GM18502 (cell line): ENCODE measurements at regions not wholly inside any gene's neighbourhood (a gene's known extent, or its start where the extent isn't known, plus 50 kb on each side); places are given as distances from the start of the nearest gene placed in this dataset.

ENCODE experiments used
- ATAC-seq: cut with Tn5 transposase; IDR thresholded peaks from one replicate; pipeline ENCODE4 v1.9.1; 2021; ENCODE audit warnings: mild to moderate bottlenecking; ENCODE audit not compliant: unreplicated experiment, poor library complexity

DNA sequence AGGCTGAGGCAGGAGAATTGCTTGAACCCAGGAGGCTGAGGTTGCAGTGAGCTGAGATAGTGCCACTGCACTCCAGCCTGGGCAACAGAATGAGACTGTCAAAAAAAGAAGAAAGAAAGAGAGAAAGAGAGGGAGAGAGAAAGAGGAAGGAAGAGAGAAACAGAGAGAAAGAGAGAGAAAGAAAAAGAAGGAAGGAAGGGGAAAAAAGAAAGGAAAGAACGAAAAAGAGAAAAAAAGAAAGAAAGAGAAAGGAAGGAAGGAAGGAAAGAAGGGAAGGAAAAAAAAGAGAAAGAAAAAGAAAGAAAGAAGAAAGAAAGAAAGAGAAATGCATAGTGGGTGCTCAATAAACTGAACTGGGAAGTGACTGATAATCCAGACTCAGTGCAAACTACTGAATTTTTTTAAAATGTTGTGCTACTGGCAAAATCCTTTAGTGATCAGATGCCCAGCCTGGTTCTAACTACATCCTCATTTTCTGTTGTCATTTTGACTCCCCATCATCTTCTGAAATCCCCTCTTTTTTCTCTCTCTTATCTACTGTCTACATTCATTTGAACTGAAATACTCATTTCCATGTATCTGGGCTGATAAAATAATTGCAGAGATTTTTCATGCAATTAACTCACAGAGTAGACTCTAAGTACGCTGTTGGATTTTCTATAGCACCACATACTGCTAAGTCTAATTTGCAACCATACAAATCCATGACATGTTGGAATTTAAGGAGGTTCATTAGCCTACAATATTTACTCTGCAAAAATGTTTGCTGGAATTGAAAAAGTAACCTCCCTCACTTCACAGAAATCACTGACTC is 85.3 kb upstream of the HIVEP1 start:
- no peak for ATAC-seq

DNA sequence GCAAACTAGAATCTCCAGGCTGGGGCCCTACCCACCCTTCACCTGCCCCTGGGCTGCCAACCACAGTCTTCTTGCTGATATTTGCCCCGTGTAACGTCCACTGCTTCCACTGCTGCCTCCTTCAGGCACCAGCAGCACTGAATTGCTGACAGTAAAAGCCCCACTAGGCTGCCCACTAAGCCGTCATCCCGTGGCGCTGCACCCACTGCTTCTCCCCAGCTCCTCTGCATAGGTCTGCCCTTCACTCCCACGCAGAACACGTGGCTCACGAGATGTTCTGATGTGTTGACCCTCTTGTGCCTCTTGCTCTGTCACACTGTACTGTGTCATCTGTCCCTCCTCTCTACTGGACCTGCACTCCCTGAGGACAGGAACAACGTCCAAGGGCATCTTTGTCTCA is 86.3 kb upstream of the HIVEP1 start:
- no peak for ATAC-seq

DNA sequence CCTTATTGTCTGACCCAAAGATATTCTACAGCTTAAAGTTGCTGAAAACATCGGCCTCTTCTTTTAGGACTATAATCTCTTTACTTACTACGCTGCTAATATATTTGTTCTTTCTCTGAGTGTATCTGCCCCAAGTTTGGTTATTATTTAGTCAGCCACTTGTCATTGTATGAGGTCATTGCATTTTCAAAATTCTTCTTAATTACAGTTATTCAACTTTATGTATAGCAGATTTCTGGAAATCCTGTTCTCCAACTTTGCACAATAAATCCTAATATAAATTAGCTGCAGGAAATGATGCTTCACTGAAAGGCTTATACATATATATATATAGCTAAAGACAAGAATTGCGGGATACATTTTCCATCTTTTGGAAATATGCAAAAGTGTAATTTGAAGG is 88.5 kb upstream of the HIVEP1 start:
- ATAC-seq, result no peak

DNA sequence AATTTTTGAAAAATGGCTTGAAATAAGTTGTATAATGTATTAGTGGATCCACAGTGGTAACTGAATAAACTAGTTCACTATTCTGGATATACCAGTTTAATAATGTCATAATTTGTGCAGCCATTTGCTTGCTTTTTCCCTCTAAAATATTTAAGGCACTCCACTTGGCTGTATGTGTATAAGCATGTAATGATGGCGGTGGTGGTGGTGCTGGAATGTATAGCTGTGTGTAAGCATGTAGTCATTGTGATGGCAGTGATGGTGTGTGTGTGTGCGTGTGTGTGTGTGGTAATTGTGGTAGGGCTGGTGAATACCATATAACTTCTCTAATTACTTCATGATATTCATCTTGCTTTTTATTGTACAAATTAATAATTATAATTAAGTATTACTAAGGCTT is 89.2 kb upstream of the HIVEP1 start:
- no peak for ATAC-seq

DNA sequence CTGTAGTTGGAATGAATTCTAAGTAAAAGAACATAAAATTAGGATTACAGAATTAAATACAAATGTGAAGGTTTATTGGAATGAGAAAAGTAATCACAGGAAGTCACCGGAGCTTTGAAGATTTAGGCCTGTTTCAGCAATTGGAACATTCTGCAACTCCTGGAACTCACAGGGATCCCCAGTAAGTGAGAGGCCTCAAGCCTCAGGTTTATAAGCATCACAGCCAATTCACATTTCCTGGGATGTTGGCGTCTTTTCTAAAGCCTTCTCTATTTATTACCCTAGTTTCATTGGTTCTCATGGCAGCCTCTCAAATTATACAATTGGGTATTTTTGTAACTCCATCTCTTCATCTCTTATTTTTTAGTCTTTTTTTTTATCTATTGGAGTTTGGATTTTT is 90.4 kb upstream of the HIVEP1 start:
- ATAC-seq, result no peak

DNA sequence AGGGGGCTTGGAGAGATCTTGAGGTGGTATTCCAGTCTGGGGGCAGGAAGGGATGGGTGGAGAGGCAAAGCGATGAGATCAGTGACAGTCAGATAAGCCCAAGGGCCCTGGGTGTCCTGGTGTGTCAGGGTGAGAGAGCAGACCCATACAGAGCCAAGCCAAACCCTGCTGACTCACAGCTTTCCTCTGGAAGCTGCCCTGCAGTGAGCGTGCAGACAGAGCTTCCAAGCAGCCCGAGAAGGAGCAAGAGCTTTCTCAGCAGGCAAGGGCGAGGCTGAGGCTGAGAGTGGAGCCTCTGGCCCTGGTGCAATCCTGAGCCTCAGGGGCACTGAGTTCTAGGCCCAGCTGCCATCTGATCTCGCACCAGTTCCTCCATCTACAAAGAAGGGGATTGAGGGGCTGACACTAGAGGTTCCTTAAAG is 91.1 kb upstream of the HIVEP1 start:
- ATAC-seq, result no peak

DNA sequence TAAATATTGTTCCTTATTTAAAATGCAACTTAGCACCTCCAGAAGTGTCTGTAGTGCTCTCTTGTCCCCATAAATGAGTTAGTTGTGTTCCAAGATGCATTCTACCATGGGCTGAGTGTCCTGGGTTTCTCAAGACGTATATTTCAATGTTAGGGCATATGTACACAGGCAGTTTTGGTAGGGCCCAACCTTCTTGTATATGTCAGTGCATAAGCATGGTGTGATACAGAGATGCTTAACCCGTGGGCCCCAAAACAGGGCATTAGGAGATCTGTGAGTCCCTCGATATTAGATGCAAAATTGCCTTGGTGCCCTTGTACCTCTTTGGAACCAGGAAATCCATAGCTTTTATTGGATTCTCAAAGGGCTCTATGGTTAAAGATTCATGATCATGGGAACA is 91.5 kb upstream of the HIVEP1 start:
- ATAC-seq, result no peak

DNA sequence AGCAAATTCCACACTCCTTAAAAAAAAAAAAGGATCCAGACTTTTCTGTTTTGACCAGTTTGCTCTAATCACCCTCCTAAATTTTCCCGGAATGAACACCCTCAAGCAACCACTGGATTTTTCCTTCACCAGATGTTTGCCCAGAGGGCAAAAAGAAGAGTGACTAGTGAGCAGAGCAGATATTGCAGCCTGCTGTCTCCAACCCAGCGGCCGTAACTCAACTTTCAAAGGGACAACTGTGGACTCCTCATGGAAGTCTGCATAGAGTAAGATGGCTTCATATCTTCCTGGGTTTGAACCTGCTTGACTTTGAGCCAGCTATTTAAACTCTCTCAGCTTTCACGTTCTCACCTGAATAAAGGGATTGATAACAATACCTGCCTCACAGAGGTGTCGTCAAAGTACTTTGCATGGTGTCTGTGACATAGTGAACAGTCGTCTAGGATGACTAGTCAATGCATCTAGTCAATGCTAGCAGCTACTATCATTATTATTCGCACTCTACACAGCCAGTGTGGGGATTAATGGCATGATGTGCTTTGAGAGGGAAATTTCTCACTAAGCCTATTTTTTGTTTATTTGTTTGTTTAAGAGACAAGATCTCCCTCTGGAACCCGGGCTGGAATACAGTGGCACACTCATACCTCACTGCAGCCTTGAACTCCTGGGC is 92.2 kb upstream of the HIVEP1 start:
- no peak for ATAC-seq

DNA sequence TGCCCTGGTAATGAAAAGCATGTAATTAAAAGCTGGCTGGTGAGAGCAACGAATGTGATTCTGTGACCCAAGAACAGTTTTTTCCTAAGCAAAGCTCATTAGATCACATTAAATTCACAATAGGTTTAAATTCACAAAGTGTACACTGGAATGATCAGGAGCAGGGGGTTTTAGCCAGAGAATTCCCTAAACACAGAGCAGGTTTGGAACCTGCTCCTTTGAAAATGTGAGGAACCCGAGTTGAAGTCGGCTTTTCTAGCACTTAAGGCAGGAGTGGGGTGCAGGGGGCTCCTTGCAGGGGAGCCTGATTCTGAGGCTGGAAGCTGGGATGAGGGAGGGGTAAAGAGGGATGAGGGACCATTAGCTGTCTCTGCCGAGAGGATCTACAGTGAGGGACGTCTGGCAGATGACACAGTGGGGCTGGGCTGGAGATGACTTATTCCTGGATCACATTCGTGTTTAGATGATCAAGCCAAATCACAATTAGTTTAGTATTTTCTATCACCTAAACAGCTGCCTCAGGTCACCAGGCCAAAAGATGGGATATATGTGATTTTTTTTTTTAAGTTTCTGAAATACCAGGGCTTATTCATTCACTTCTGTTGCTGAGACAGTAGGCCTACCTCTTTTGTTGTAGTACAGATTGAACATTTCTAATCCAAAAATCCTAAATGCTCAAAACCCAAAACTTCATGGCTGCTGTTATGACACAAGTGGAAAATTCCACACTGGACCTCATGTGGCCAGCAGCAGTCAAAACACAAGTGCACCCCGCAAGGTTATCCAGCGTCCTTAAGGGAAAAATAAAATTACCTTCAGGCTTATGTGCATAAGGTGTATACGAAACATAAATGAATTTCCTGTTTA is 93.1 kb upstream of the HIVEP1 start:
- no peak for ATAC-seq

DNA sequence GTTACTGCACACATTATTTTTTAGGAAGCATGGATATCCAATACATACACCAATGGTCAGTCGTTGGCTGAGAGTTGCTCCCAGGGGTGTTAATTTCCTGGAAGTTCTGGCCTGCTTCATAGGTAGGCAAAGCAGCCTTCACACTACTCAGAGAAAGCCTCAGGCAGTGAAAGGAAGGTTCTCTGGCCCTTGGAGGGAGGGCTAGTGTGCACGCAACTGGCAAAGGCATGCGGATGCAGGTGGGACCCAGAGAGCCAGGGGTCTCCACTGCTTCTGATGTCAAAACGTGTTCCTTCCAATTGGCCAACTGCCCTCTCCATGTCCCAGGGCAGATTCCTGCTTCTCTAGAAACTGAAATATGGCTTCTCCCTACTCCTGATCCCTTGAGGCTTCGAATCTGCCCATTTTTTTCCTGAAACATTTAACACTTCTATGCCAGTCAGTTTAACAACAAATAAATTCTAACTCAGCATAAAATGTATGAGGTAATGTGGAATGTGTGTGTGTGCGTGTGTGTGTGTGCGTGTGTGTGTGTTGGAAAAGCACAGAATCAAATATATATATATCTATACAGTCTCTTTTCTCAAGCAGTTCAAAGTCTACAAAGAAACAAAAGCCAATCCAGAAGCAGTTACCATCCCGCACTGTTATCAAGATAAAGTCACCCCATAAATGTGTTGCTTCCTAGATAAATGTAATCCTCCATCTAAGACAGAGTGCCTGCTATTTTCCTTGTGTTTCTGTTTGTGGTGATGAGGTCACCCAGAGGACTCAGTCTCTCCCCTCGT is 94.0 kb upstream of the HIVEP1 start:
- no peak for ATAC-seq

DNA sequence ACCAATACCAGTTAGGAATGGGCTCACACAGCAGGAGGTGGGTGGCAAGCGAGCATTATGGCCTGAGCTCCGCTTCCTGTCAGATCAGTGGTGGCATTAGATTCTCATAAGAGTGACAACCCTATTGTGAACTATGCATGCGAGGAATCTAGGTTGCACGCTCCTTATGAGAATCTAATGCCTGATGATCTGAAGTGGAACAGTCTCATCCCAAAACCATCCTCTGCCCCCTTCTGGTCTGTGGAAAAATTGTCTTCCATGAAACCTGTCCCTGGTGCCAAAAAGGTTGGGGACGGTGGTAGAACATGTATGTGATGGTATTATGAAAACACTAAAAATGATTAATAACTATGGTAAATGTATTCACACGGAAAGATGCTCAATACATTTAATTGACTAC is 99.7 kb upstream of the HIVEP1 start:
- no peak for ATAC-seq

DNA sequence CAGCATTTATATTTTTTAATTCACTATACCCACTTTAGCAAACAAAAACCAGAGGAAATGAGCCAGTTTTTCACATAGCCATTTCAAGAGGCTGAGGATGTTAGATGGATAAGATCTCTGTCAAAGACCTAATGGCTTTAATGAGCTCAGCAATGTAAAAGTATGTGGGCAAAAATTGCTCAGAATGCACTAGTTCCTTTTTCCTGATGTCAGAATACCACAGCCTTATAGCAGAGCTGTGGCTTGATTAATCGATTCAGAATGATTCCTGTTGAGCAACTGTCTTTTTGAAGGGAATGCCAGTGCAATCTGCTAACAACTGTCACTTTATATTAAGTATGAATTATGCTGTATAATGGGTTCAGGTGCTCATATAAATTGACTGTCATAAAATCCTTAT is 100.6 kb upstream of the HIVEP1 start:
- ATAC-seq, result no peak

DNA sequence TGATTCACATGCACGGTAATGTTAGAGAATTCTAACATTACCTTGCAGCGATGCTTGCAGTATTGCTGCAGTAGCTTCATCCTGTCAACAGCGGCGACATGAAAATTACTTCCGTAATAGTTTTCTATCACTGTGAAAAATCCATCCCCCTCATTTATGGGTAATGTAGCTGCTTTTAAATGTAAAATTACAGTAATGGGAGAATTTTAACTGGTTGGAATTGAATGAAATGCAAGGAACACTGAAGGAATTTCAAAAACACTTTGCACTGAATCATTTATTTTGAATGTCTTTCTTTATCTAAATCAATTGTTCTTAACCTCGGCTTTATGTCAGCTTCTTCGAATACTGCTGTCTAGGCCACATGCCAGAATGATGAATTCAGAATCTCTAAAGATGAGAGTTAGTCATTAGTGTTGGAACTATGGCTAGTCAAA is 102.4 kb upstream of the HIVEP1 start:
- ATAC-seq, result no peak

DNA sequence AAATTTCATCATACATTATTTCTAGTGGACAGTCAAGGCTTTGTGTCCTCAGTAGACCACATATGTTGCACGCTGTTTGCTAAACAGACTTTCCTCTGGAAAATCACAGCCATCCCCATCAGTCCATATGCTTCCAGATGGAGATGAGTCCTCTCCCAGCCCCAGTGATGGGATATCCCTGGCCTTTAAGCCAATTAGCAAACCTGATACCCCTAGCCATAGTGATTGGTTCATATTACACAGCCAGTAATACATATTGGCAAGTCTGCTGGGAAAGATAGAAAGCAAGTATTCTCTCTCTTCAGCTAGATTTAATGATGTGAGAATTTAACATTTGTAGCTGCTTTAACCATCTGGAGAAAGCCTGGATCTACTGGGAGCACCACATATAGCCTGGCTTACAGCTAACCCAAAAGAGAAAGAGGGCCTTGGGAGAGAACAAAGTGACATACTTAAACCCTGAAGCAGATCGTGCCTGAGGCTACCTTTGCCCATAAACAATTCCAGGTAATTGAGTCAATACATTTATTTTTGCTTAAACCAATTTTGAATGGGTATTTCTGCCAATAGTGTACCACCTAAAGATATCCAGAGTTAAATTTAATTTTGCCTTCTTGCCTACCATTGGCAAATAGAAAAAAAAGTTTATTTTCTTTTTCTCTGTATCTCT is 103.5 kb upstream of the HIVEP1 start:
- ATAC-seq, result no peak

DNA sequence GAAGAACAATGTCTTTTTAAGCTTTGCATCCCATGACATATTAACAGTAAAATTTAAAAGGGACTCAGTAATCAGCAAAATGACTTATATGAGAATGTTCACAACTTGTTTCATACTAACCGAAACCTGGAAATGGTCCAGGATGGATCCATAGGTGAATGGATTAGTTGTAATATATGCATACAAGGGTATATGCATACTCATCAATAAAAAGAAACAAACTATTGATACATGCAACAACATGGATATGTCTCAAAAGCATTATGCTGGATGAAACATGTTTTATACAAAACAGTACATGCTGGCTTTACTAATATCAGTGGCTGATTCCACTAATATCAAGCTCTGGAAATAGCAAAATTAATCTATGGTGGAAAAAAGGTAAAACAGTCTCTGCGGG is 108.5 kb upstream of the HIVEP1 start:
- ATAC-seq, result no peak

DNA sequence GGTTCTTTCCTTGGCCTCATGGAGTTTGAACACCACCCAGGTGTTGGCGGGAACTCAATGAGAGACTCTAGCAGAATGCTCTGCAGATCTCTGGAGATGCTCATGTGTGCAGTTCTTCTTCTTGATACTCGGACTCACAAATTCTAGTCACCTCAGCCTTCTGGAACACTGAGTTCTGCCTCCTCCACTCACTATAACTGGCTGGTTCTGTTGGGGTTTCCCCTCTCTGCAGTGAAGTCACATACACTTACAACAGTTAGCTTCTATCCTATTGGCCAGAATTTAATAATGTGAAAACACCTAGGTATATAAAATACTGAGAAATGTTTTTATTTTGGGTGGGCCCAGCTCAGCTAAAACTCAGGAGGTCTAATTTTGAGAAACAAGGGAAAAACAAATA is 109.6 kb upstream of the HIVEP1 start:
- ATAC-seq, result no peak

DNA sequence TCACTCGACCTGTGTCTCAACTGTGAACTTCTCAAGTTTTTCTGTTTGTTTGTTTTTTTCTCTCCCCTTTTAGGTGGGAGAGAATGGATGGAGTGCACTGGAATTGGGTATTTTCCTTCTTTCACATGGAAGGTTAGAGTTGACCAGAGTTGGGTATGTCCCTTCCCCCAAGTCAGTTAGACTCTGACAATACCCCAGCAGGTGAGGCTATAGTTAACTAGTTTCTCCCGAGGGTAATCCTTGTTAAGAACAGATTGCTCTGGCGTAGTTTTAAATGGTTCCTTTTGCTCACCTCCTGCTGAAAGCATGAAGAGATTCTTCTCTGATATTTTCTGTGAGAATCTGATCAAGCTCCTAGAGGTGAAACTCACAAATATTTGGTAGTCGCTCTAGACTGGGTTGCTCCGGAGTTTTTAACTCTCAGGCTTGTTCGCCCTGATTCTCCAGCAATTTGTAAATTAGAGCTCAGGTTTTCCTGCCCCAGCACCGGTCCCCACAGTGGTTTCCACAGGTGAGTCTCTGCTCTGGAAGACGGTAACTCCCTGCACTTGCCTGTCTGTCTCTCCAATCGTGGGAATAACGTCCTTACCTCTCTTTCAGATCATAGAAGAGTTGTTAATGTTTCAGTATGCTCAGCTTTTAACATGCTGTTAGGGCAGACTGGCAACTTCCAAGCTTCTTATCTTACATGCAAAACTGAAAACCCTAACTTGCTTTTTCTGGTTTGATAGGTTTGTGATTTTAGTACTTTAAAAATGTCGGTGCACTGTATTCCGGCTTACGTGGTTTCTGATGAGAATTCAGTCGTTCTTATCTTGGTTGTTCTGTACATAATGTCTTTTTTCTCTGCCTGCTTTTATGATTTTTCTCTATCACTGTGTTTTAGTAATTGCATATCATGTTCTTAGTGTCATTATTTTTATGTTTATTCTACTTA is 111.2 kb upstream of the HIVEP1 start:
- ATAC-seq, result no peak

DNA sequence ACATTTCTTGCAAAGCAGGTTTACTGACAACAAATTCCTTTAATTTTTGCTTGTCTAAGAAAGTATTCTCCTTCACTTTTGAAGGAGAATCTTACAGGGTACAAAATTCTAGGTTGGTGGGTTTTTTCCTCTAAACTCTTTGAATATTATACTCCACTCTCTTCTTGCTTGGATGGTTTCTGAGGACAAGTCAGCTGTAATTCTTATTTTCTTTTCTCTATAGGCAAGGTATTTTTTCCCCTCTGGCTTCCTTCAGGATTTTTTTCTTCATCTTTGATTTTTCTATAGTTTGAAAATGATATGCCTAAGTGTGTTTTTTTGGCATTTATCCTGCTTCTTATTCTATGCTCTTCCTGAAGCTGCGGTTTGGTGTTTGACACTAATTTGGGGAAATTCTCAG is 112.5 kb upstream of the HIVEP1 start:
- ATAC-seq, result no peak

DNA sequence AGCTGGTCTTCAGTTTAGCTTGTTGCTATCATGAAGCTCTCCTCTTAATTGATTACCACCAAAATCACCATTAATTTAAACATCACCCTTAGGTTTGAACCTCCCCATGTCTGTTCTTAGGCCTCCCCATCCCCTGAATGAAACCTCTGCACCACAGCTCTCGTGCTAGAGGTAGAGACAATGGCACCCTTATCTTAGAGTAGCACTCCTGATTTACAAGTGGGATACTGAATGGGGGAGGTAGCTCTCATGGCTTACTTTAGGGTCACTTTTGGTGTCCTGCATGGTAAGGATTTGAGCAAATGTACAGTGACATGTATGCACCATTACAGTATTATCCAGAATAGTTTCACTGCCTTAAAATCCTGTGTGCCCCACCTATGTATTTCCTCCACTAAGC is 115.6 kb upstream of the ADTRP start:
- no peak for ATAC-seq
